ENCODE measurements at regions not wholly inside any gene's neighbourhood (a gene's known extent, or its start where the extent isn't known, plus 50 kb on each side); places are given as distances from the start of the nearest gene placed in this dataset.
A peak's percentile ranks its signal among the peaks of the same experiment; 100 is the strongest.
"Not testable (repeated sequence)": the region's sequence is repeated elsewhere in the genome, so short reads cannot be mapped to it uniquely, and the experiment has no call there.

- Histone ChIP-seq H3K9ac (ENCODE audit: low read length in 3 of 3) (no peak overlapping the region), H3K27me3 (ENCODE audit: control insufficient read depth, insufficient read depth, low read length) (no peaks in the 10 kb centered on the region), H3K4me3 (ENCODE audit: low read length in 3 of 3) (no peak overlapping the region), H3K4me1 (ENCODE audit: control insufficient read depth in 2 of 3, insufficient read depth in 2 of 3, low read depth in 1 of 3, low read length in 3 of 3) (no peaks in the 10 kb centered on the region), H3K36me3 (ENCODE audit: control insufficient read depth in 2 of 3, insufficient read depth in 3 of 3, low read length in 3 of 3) (no peaks in the 10 kb centered on the region), H3K9me3 (ENCODE audit: control insufficient read depth in 2 of 3, insufficient read depth in 1 of 3, low read length in 3 of 3) (peaks cover 0 to 7% (median 4%) of the 10 kb centered on the region in 3 donors), H3K27ac (ENCODE audit: low read depth in 2 of 2, low read length in 2 of 2) (no peak overlapping the region)
- FAIRE-seq = no peak
- no peak for TF ChIP-seq CTCF (IDR thresholded peaks at IDR 0.05; ENCODE audit: borderline replicate concordance, extremely low read depth, insufficient read depth)
- intact Hi-C loops (cut with DNase I) = no loop called here
- DNase-seq = no peak
Measured at GRCh38 chr7:67913604-67914003, 917.0 kb downstream of the TYW1 start.

GRCh38 chr7:67916111-67916510 is 919.5 kb downstream of the TYW1 start:
- FAIRE-seq; DNase-seq; intact Hi-C loops (cut with DNase I); H3K4me1 ChIP-seq (ENCODE audit: control insufficient read depth in 2 of 3, insufficient read depth in 2 of 3, low read depth in 1 of 3, low read length in 3 of 3); H3K9ac ChIP-seq (ENCODE audit: low read length in 3 of 3); H3K27me3 ChIP-seq (ENCODE audit: control insufficient read depth, insufficient read depth, low read length); H3K9me3 ChIP-seq (ENCODE audit: control insufficient read depth in 2 of 3, insufficient read depth in 1 of 3, low read length in 3 of 3); H3K27ac ChIP-seq (ENCODE audit: low read depth in 2 of 2, low read length in 2 of 2); H3K36me3 ChIP-seq (ENCODE audit: control insufficient read depth in 2 of 3, insufficient read depth in 3 of 3, low read length in 3 of 3); H3K4me3 ChIP-seq (ENCODE audit: low read length in 3 of 3): not testable (repeated sequence)

- peak in 1 of 5 donors; percentile 10 for DNase-seq
- H3K9me3 ChIP-seq (ENCODE audit: control insufficient read depth in 2 of 3, insufficient read depth in 1 of 3, low read length in 3 of 3) = peaks cover 0 to 7% (median 4%) of the 10 kb centered on the region in 3 donors
- H3K27me3 ChIP-seq (ENCODE audit: control insufficient read depth, insufficient read depth, low read length) = no peaks in the 10 kb centered on the region
- TF ChIP-seq CTCF (IDR thresholded peaks at IDR 0.05; ENCODE audit: borderline replicate concordance, extremely low read depth, insufficient read depth) = no peak
- intact Hi-C loops (cut with DNase I) = no loop called here
- H3K4me1 ChIP-seq (ENCODE audit: control insufficient read depth in 2 of 3, insufficient read depth in 2 of 3, low read depth in 1 of 3, low read length in 3 of 3) = no peaks in the 10 kb centered on the region
- no peak for FAIRE-seq
- no peak overlapping the region for H3K27ac ChIP-seq (ENCODE audit: low read depth in 2 of 2, low read length in 2 of 2)
- H3K9ac ChIP-seq (ENCODE audit: low read length in 3 of 3) = no peak overlapping the region
- no peak overlapping the region for H3K4me3 ChIP-seq (ENCODE audit: low read length in 3 of 3)
- H3K36me3 ChIP-seq (ENCODE audit: control insufficient read depth in 2 of 3, insufficient read depth in 3 of 3, low read length in 3 of 3) = no peaks in the 10 kb centered on the region
Measured at GRCh38 chr7:67916571-67917436, 920.2 kb downstream of the TYW1 start.

- H3K27ac ChIP-seq (ENCODE audit: low read depth in 2 of 2, low read length in 2 of 2) = no peak overlapping the region
- no peaks in the 10 kb centered on the region for H3K4me1 ChIP-seq (ENCODE audit: control insufficient read depth in 2 of 3, insufficient read depth in 2 of 3, low read depth in 1 of 3, low read length in 3 of 3)
- intact Hi-C loops (cut with DNase I) = no loop called here
- H3K9ac ChIP-seq (ENCODE audit: low read length in 3 of 3) = no peak overlapping the region
- H3K4me3 ChIP-seq (ENCODE audit: low read length in 3 of 3) = no peak overlapping the region
- H3K27me3 ChIP-seq (ENCODE audit: control insufficient read depth, insufficient read depth, low read length) = no peaks in the 10 kb centered on the region
- H3K36me3 ChIP-seq (ENCODE audit: control insufficient read depth in 2 of 3, insufficient read depth in 3 of 3, low read length in 3 of 3) = no peaks in the 10 kb centered on the region
- FAIRE-seq = no peak
- DNase-seq = no peak
- TF ChIP-seq CTCF (IDR thresholded peaks at IDR 0.05; ENCODE audit: borderline replicate concordance, extremely low read depth, insufficient read depth) = no peak
- H3K9me3 ChIP-seq (ENCODE audit: control insufficient read depth in 2 of 3, insufficient read depth in 1 of 3, low read length in 3 of 3) = peaks cover 0 to 7% (median 4%) of the 10 kb centered on the region in 3 donors
Measured at GRCh38 chr7:67917437-67917755, 920.8 kb downstream of the TYW1 start.

Measured in kidney (tissue), 13 donors.